ENCODE measurements at regions not wholly inside any gene's neighbourhood (a gene's known extent, or its start where the extent isn't known, plus 50 kb on each side); places are given as distances from the start of the nearest gene placed in this dataset.
"Not testable (repeated sequence)": the region's sequence is repeated elsewhere in the genome, so short reads cannot be mapped to it uniquely, and the experiment has no call there.

DNA sequence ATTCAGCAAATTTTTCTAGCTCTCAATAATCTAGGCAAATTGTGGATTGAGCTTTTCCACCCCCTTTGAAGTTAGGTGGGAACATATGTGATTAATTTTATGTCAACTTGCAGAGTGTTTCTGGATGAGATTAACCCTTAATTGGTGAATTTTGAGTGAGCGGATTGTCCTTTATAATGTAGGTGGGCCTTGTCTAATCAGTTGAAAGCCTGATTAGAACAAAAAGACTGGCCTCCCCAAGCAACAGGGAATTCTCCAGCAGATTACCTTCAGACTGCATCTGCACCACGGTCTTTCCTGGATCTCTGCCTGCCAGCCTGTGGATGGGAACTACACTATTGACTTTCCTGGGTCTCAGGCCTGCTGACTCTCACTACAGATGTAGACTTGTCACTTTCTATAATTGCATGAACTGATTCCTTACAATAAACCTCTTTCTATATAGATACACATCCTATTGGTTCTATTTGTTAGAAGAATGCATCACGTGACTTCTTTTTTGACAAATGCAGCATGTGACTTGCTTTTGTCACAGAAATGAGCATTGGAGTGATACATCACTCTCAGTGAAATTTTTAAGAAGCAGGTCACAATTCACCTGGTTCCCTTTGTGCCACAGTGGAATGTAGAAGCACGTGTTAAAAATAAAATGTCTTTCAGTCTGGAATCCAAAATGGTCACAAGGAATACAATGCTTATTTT is 1038.3 kb downstream of the CDH11 start:
- no peaks in the 10 kb centered on the region for H3K27me3 Mint-ChIP-seq
- H3K4me1 Mint-ChIP-seq: no peaks in the 10 kb centered on the region
- no peak overlapping the region for H3K27ac Mint-ChIP-seq
- H3K36me3 Mint-ChIP-seq: no peaks in the 10 kb centered on the region
- H3K4me3 Mint-ChIP-seq: no peak overlapping the region
- peaks cover 2 to 20% (median 7%) of the 10 kb centered on the region in 3 donors for H3K9me3 Mint-ChIP-seq

DNA sequence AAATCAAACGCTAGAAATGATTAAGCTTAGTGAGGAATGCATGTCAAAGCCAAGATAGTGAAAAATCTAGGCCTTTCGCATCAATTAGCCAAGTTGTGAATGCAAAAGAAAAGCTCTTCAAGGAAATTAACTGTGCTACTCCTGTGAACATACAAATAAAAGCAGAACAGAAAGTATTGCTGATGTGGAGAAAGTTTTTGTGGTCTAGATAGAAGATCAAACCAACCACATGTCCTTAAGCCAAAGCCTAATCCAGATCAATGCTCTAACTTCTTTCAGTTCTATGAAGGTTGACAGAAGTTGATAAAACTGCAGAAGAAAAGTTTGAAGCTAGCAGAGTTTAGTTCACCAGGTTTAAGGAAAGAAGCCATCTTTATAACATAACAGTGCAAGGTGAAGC is 1044.6 kb downstream of the CDH11 start:
- peaks cover 1 to 13% (median 6%) of the 10 kb centered on the region in 3 donors for H3K9me3 Mint-ChIP-seq
- no peaks in the 10 kb centered on the region for H3K27me3 Mint-ChIP-seq
- H3K4me3 Mint-ChIP-seq: no peak overlapping the region
- no peaks in the 10 kb centered on the region for H3K4me1 Mint-ChIP-seq
- no peak overlapping the region for H3K27ac Mint-ChIP-seq
- H3K36me3 Mint-ChIP-seq: no peaks in the 10 kb centered on the region

DNA sequence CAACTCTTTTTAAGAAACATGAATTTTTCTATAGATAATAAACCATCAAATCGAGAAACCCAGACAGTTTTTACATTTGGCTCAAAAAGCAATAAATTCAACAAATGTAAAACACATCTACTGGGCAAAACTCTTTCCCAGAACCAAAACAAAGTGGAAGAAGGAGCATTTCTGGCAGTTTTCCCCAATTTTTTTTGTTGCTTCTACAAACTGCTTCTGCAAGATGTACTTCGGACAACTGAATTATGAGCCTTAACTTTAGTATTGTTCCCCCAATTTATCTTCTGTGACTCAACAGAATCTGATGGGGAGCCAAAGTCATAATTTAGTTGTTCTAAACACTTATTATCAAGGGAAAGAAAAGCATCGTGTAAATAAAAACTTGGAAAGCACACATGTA is 1047.2 kb downstream of the CDH11 start:
- no peaks in the 10 kb centered on the region for H3K36me3 Mint-ChIP-seq
- H3K27ac Mint-ChIP-seq: no peak overlapping the region
- peaks cover 6 to 9% (median 9%) of the 10 kb centered on the region in 3 donors for H3K9me3 Mint-ChIP-seq
- no peak overlapping the region for H3K4me3 Mint-ChIP-seq
- H3K27me3 Mint-ChIP-seq: no peaks in the 10 kb centered on the region
- H3K4me1 Mint-ChIP-seq: no peaks in the 10 kb centered on the region

DNA sequence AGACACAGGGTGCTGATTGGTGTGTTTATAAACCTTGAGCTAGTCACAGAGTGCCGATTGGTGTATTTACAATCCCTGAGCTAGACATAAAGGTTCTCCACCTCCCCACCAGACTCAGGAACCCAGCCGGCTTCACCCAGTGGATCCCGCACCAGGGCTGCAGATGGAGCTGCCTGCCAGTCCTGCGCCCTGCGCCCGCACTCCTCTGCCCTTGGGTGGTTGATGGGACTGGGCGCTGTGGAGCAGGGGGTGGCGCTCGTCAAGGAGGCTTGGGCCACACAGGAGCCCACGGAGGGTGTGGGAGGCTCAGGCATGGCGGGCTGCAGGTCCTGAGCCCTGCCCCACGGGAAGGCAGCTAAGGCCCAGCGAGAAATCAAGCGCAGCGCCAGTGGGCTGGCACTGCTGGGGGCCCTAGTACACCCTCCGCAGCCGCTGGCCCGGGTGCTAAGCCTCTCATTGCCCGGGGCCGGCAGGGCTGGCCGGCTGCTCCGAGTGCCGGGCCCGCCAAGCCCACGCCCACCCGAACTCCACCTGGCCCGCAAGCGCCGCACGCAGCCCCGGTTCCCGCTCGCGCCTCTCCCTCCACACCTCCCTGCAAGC is 1049.6 kb downstream of the CDH11 start:
- H3K4me1 Mint-ChIP-seq, H3K27ac Mint-ChIP-seq, H3K27me3 Mint-ChIP-seq, H3K9me3 Mint-ChIP-seq, H3K4me3 Mint-ChIP-seq, H3K36me3 Mint-ChIP-seq: not testable (repeated sequence)

DNA sequence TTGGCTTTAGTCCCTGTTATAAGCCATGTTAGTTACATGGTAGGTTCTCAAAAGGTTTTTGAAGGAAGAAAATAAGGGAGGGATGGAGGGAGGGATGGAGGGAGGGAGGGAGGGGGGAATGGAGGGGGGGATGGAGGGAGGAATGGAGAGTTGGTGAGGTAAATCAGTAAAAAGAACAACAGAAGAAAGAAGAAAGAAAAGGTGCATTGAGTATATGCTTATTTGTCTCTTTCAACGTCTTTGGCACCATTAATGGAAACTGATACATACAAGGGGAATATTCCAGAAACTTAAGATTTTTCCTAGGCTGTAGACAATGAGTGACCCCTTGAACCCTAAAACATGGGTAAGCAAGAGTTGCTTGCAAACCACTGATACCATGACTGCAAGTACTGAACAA is 1056.3 kb downstream of the CDH11 start:
- H3K27me3 Mint-ChIP-seq: no peaks in the 10 kb centered on the region
- H3K27ac Mint-ChIP-seq: no peak overlapping the region
- no peaks in the 10 kb centered on the region for H3K36me3 Mint-ChIP-seq
- no peak overlapping the region for H3K4me3 Mint-ChIP-seq
- H3K9me3 Mint-ChIP-seq: peaks cover 3 to 22% (median 7%) of the 10 kb centered on the region in 3 donors
- no peaks in the 10 kb centered on the region for H3K4me1 Mint-ChIP-seq

DNA sequence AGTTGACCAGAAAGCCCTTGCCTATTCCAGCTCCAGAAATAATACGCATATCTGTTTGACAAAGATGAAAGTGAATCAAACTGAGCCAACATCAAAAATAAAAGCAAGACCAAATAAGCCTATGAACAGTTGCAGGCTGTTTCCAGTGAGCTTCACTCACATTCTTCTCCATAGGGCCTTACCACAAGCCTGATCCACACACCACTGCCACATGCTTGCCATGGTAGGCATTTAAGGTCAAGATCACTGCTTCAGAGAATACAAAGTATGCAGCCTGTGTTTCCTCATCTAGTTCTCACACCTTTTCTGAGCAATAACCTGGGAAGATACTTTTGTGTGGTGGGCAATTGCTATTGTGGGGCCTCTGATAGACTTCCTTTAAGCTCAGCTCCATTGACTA is 1060.2 kb downstream of the CDH11 start:
- Mint-ChIP-seq H3K4me1 (no peaks in the 10 kb centered on the region), H3K27ac (no peak overlapping the region), H3K4me3 (no peak overlapping the region), H3K36me3 (no peaks in the 10 kb centered on the region), H3K9me3 (peaks cover 0 to 27% (median 5%) of the 10 kb centered on the region in 3 donors), H3K27me3 (no peaks in the 10 kb centered on the region)

DNA sequence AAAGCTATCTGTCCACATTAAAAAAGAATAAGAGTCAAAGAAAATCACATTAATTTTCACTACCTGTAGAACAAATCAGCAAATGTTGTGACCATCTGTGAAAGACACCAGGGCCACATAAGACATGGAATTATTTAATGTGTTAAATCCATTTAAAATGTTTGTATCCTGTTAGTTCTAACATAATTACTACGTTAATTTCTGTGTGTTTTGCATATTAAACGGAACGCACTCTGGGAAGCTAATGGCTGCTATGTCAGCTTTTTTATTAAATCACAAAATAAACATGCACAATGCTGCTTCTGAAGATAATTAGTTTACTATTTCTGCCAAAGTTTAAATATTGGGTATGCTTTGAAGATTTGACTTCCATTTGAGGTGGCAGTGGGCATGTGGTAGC is 1061.2 kb downstream of the CDH11 start:
- H3K27me3 Mint-ChIP-seq: no peaks in the 10 kb centered on the region
- H3K36me3 Mint-ChIP-seq: no peaks in the 10 kb centered on the region
- H3K4me1 Mint-ChIP-seq: no peaks in the 10 kb centered on the region
- H3K4me3 Mint-ChIP-seq: no peak overlapping the region
- no peak overlapping the region for H3K27ac Mint-ChIP-seq
- H3K9me3 Mint-ChIP-seq: peaks cover 0 to 22% (median 3%) of the 10 kb centered on the region in 3 donors

DNA sequence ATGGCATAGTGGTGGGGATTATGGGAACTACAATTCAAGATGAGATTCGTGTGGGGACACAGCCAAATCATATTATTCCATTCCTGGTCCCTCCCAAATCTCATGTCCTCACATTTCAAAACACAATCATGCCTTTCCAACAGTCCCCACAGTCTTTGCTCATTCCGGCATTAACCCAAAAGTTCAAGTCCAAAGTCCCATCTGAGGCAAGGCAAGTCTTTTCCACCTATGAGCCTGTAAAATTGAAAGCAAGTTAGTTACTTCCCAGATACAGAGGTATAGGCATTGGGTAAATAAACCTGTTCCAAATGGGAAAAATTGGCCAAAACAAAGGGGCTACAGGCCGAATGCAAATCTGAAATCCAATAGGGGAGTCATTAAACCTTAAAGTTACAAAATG is 1063.2 kb downstream of the CDH11 start:
- H3K4me3 Mint-ChIP-seq: no peak overlapping the region
- no peaks in the 10 kb centered on the region for H3K27me3 Mint-ChIP-seq

DNA sequence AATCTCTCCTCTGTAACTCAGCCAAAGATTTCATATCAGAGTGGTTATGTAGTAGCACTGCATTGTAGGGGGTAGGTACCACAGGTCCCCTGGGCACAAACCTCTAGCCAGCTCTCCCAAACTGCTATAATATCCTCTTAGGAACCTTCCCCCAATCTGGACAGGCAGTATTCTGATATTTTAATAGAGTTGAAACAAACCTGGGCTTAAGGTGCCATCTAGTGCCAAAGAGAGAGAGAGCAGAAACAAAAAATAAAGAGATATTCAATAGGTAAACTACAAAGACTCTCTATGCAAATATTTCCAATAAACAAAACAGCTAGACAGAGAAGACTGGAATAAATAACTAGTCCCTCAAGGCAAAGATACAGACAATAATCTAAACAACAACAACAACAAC is 1070.0 kb downstream of the CDH11 start:
- Mint-ChIP-seq H3K9me3 (peaks cover 4 to 13% (median 7%) of the 10 kb centered on the region in 3 donors), H3K36me3 (peaks cover 3% of the 10 kb centered on the region), H3K27me3 (no peaks in the 10 kb centered on the region), H3K4me3 (no peak overlapping the region), H3K4me1 (no peaks in the 10 kb centered on the region), H3K27ac (no peak overlapping the region)

More for the DNA sequence above, 1063.2 kb downstream of the CDH11 start:
- peaks cover 1 to 14% (median 3%) of the 10 kb centered on the region in 3 donors for H3K9me3 Mint-ChIP-seq
- H3K27ac Mint-ChIP-seq: no peak overlapping the region
- no peaks in the 10 kb centered on the region for H3K4me1 Mint-ChIP-seq
- peaks cover 1% of the 10 kb centered on the region for H3K36me3 Mint-ChIP-seq

DNA sequence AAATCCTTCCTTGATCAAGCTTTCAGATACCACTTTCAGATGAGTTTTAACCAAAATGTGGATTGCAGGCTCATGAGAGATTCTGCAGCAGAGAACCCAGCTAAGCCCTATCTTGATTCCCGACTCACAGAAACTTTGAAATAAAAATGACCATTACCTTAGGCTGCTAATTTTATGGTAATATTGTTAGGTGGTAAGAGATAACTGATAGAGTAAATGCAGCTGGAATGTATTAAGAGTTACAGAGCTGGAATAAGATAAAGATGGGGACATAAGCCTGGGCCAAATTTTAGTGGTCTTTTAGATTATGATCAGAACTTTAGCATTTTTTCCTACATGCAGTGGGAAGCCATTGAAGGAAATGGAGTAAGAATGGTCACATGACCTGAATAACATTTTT is 1074.0 kb downstream of the CDH11 start:
- Mint-ChIP-seq H3K9me3 (peaks cover 2 to 20% (median 5%) of the 10 kb centered on the region in 3 donors), H3K4me1 (no peaks in the 10 kb centered on the region), H3K4me3 (no peak overlapping the region), H3K27ac (no peak overlapping the region), H3K36me3 (peaks cover 2% of the 10 kb centered on the region), H3K27me3 (no peaks in the 10 kb centered on the region)

DNA sequence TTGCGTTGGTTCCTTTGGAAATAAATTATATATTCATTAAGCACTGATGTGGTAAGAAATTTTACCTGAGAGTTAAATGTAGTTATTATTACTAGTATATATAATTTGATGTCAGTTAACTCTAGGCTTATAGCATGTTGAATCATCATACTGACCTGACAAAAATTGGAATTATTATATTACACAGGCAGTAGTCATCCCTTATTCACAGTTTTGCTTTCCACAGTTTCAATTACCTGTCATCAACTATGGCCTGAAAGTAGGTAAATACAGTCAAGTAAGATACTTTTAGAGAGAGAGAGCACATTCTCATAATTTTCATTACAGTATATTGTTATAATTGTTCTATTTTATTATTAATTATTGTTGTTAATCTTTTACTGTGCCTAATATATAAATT is 1074.7 kb downstream of the CDH11 start:
- Mint-ChIP-seq H3K4me1 (no peaks in the 10 kb centered on the region), H3K4me3 (no peak overlapping the region), H3K27me3 (no peaks in the 10 kb centered on the region), H3K9me3 (peaks cover 2 to 19% (median 5%) of the 10 kb centered on the region in 3 donors), H3K27ac (no peak overlapping the region), H3K36me3 (no peaks in the 10 kb centered on the region)

DNA sequence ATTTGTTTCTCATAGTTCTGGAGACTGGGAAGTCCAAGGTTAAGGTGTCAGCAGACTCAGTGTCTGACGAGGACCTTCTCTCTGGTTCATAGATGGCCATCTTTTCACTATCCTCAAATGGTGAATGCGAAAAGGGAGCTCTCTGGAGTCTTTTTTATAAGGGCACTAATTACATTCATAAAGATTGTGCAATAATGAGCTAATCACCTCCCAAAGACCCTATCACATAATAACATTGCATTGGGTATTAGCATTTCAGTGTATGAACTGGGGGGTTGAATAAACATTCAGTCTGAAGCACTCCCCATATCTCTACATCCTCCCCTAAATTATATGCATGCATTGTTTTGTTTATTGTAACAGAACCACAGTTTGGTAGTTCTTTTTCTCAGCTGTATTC is 1086.5 kb downstream of the CDH11 start:
- Mint-ChIP-seq H3K27me3 (no peaks in the 10 kb centered on the region), H3K4me1 (no peaks in the 10 kb centered on the region), H3K36me3 (no peaks in the 10 kb centered on the region), H3K27ac (no peak overlapping the region), H3K9me3 (peaks cover 0 to 16% (median 2%) of the 10 kb centered on the region in 3 donors), H3K4me3 (no peak overlapping the region)

DNA sequence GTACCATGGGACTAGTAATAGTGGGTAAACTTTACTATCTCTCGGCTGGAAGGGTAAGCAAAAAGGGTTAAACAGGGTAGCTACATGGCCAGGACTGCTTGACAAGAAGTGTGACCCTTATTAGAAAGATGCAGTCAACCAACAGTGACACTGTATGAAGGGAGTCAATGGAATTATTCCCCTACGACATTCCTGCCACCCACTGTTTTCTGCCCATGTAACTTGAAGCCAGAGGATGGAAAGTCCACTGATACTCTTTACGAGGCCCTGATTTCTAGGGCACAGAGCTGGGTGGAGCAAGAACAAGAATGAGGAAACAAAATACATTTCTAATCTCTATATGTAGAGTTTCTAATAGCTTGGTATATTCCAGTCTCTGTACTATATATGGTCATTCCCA is 1102.5 kb downstream of the CDH11 start:
- H3K36me3 Mint-ChIP-seq: no peaks in the 10 kb centered on the region
- H3K27ac Mint-ChIP-seq: no peak overlapping the region
- H3K9me3 Mint-ChIP-seq: peaks cover 3 to 22% (median 4%) of the 10 kb centered on the region in 3 donors
- no peaks in the 10 kb centered on the region for H3K4me1 Mint-ChIP-seq
- no peaks in the 10 kb centered on the region for H3K27me3 Mint-ChIP-seq
- no peak overlapping the region for H3K4me3 Mint-ChIP-seq

DNA sequence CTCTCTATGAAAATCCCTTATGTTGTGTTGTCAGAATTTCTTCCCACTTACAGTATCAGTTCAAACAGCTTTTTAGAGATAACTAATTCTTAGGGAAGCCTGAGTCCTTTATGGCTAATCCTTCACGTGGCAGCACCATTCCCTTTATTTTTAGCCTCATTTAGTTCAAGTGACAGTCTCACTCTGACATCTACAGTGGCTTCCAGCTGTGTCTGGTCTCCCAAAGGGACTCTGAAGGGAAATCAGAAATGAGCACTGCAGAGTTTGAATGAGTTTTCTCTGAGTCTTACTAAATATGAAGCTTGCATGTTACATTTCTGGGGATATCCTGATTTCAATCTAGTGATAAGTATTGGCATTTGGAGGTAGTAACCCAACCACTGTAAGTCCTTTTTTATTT is 1104.1 kb downstream of the CDH11 start:
- H3K36me3 Mint-ChIP-seq: no peaks in the 10 kb centered on the region
- H3K27ac Mint-ChIP-seq: no peak overlapping the region
- H3K9me3 Mint-ChIP-seq: peaks cover 2 to 22% (median 4%) of the 10 kb centered on the region in 3 donors
- H3K4me3 Mint-ChIP-seq: no peak overlapping the region
- no peaks in the 10 kb centered on the region for H3K27me3 Mint-ChIP-seq
- H3K4me1 Mint-ChIP-seq: peaks cover 0 to 2% (median 0%) of the 10 kb centered on the region in 3 donors

DNA sequence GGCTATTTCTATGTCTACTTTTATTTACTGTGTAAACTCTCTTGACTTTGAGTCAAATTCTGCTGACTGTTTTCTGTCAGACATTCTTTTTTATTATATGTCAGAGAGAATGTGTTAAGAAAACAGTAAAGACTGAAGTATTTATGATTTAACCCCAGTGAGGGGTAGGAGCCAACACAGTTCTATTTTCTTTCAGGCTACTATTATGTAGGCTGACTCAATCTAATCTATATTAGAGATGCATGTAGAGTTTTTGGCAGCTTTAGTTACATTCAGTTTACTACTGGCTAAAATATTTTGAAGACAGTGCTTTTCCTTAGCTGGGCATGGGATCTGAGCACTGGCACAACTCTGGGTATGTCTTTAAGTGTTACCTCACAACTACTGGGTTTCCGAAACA is 1108.0 kb downstream of the CDH11 start:
- no peaks in the 10 kb centered on the region for H3K27me3 Mint-ChIP-seq
- peaks cover 0 to 2% (median 0%) of the 10 kb centered on the region in 3 donors for H3K4me1 Mint-ChIP-seq
- no peak overlapping the region for H3K27ac Mint-ChIP-seq

DNA sequence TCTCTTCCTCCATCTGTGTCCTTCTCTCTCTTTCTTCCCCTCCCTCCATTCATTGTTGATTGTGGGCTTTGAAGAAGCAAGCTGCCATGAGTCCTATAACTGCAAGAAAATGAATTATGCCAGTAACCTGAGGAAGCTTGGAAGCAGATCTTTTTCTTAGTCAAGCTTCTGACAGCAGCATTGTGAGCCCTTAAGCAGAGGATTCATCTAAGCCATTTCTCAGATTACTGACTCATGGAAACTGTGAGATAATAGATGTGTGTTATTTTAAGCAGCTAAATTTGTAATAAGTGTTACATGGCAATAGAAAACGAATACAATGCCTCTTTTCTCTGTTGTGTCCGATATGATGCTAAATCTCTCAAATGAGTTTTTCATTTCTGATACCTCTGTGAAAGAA is 1109.7 kb downstream of the CDH11 start:
- Mint-ChIP-seq H3K27ac (no peak overlapping the region), H3K4me1 (peaks cover 0 to 2% (median 0%) of the 10 kb centered on the region in 3 donors), H3K9me3 (peaks cover 2 to 19% (median 12%) of the 10 kb centered on the region in 3 donors), H3K27me3 (no peaks in the 10 kb centered on the region), H3K4me3 (peak overlapping the region in 1 of 4 donors; percentile 43), H3K36me3 (no peaks in the 10 kb centered on the region)

More for the DNA sequence above, 1108.0 kb downstream of the CDH11 start:
- Mint-ChIP-seq H3K36me3 (no peaks in the 10 kb centered on the region), H3K4me3 (no peak overlapping the region), H3K9me3 (peaks cover 2 to 19% (median 12%) of the 10 kb centered on the region in 3 donors)
